Psoas muscle (tissue), 7 donors: ENCODE measurements at regions not wholly inside any gene's neighbourhood (a gene's known extent, or its start where the extent isn't known, plus 50 kb on each side); places are given as distances from the start of the nearest gene placed in this dataset.

Experiments
- ATAC-seq, 4 donors: fragments of 200-7000 bp; cut with Tn5 transposase; one replicate each; pipeline ENCODE4 v1.9.1; 2020; ENCODE audit warnings: moderate library complexity in 3 of 4, mild to moderate bottlenecking in 2 of 4
- DNase-seq, 2 donors: peaks; one replicate each; pipeline ENCODE4 v3.0.0-alpha.2; 2020
- H3K27ac ChIP-seq: fragments of 200-600 bp; one replicate; pipeline ENCODE4 v1.8.0; 2022
- H3K27me3 ChIP-seq, 3 donors: fragments of 200-600 bp in 1 of 3; one replicate each; pipeline versions ENCODE4 v1.6.1 to v1.8.0; 2013 to 2022; ENCODE audit warnings: low read length in 2 of 3, mild to moderate bottlenecking in 2 of 3, moderate library complexity in 1 of 3; ENCODE audit not compliant: insufficient read depth in 3 of 3
- H3K36me3 ChIP-seq, 2 donors: fragments of 200-600 bp in 1 of 2; one replicate each; pipeline versions ENCODE4 v1.6.1 to v1.8.0; 2013 to 2022; ENCODE audit warnings: low read depth in 1 of 2, mild to moderate bottlenecking in 1 of 2, moderate library complexity in 1 of 2; ENCODE audit not compliant: insufficient read depth in 1 of 2
- H3K4me1 ChIP-seq: fragments of 200-600 bp; one replicate; pipeline ENCODE4 v1.8.0; 2022
- H3K4me3 ChIP-seq: fragments of 200-600 bp; one replicate; pipeline ENCODE4 v1.8.0; 2022; ENCODE audit warnings: mild to moderate bottlenecking
- H3K9me3 ChIP-seq: fragments of 200-600 bp; one replicate; pipeline ENCODE4 v1.8.0; 2022
- CTCF ChIP-seq: fragments of 200-600 bp; IDR thresholded peaks from one replicate; pipeline ENCODE4 v1.8.0; 2022; ENCODE audit warnings: antibody characterized with exemption
- WGBS, 3 donors: extraction: QIAGEN DNeasy Blood & Tissue Kit; methylation state at CpG; one replicate each; pipeline versions ENCODE4 v1.1.6 to v1.1.7; 2013; 5-methylcytosine and 5-hydroxymethylcytosine counted together
- intact Hi-C, 2 donors: fragments of 100-400 bp; cut with DNase I; formaldehyde crosslinking; loops; one replicate each; pipeline versions ENCODE4 v1.11.0 to v1.14.2; 2022
- donor health status: healthy with polysubstance abuse.
- donor health status: DM: no; HTN: no; CAD: no; lungs with moderate emphysema.
- donor health status: Bipolar disorder and iron deficiency.
- donor health status: healthy.
- donor health status: DM: yes; HTN: yes; CAD: no.
- donor health status: DM: no; HTN: no; CAD: no.
- donor health status: DM: yes; HTN: yes; CAD: no.

GRCh38 chr12:67522222-67522621, 126.3 kb upstream of the DYRK2 start:
- DNase-seq, result no peak
- intact Hi-C loops, result no loop called here
- 81 to 88% (median 87%) methylated on average over 5 of the region's 5 CpGs for WGBS, 3 donors
- no peak for TF ChIP-seq CTCF
- Histone ChIP-seq H3K4me3 (no peak overlapping the region), H3K27me3 (no peaks in the 10 kb centered on the region), H3K36me3 (no peaks in the 10 kb centered on the region), H3K4me1 (peaks cover under 1% of the 10 kb centered on the region), H3K9me3 (no peaks in the 10 kb centered on the region), H3K27ac (no peak overlapping the region)
- no peak for ATAC-seq

- no peaks in the 10 kb centered on the region for H3K27me3 ChIP-seq
- no peak overlapping the region for H3K4me3 ChIP-seq
- WGBS, 3 donors, result 86 to 94% (median 92%) methylated on average over 6 of the region's 6 CpGs
- H3K9me3 ChIP-seq, result no peaks in the 10 kb centered on the region
- no peak for TF ChIP-seq CTCF
- H3K27ac ChIP-seq, result no peak overlapping the region
- H3K36me3 ChIP-seq, result no peaks in the 10 kb centered on the region
- no peaks in the 10 kb centered on the region for H3K4me1 ChIP-seq
- DNase-seq (no peak), ATAC-seq (no peak)
- intact Hi-C loops, result no loop called here
Measured at GRCh38 chr12:67523538-67523937, 125.0 kb upstream of the DYRK2 start.

GRCh38 chr12:67524861-67525616, 123.5 kb upstream of the DYRK2 start:
- peak in 1 of 4 donors; percentile 37 for ATAC-seq
- Histone ChIP-seq H3K36me3 (no peaks in the 10 kb centered on the region), H3K4me3 (no peak overlapping the region), H3K9me3 (no peaks in the 10 kb centered on the region), H3K27me3 (no peaks in the 10 kb centered on the region), H3K27ac (no peak overlapping the region), H3K4me1 (no peaks in the 10 kb centered on the region)
- intact Hi-C loops, result no loop called here
- TF ChIP-seq CTCF, result no peak
- DNase-seq, result no peak
- WGBS, 3 donors, result 50 to 63% (median 54%) methylated on average over 11 of the region's 11 CpGs

- WGBS, 3 donors, result 86 to 96% (median 96%) methylated on average over 1 of the region's 1 CpG
- no peaks in the 10 kb centered on the region for H3K36me3 ChIP-seq
- H3K4me3 ChIP-seq, result no peak overlapping the region
- H3K27me3 ChIP-seq, result no peaks in the 10 kb centered on the region
- DNase-seq (no peak), ATAC-seq (no peak)
- no peaks in the 10 kb centered on the region for H3K4me1 ChIP-seq
- no peak for TF ChIP-seq CTCF
- H3K27ac ChIP-seq, result no peak overlapping the region
- intact Hi-C loops, result no loop called here
- no peaks in the 10 kb centered on the region for H3K9me3 ChIP-seq
Measured at GRCh38 chr12:67525617-67525884, 123.0 kb upstream of the DYRK2 start.

GRCh38 chr12:67526129-67526528, 122.4 kb upstream of the DYRK2 start:
- Histone ChIP-seq H3K4me1 (no peaks in the 10 kb centered on the region), H3K27me3 (no peaks in the 10 kb centered on the region), H3K27ac (no peak overlapping the region), H3K9me3 (no peaks in the 10 kb centered on the region), H3K36me3 (no peaks in the 10 kb centered on the region), H3K4me3 (no peak overlapping the region)
- DNase-seq, result no peak
- intact Hi-C loops, result no loop called here
- TF ChIP-seq CTCF, result no peak
- no peak for ATAC-seq
